HepG2 (cell line): ENCODE measurements at regions not wholly inside any gene's neighbourhood (a gene's known extent, or its start where the extent isn't known, plus 50 kb on each side); places are given as distances from the start of the nearest gene placed in this dataset.

Source experiments
- ATAC-seq: fragments of 200-7000 bp; cut with Tn5 transposase; 3 replicates; pipeline ENCODE4 v1.9.1; 2020; ENCODE audit warnings: mild to moderate bottlenecking, moderate library complexity
- BruUV-seq: library from RNA; stranded (reverse); fragments of 400-500 nt; replicated peaks from 2 replicates; lab custom pipeline; 2021; lab: Mats Ljungman, UMichigan
- CTCF ChIA-PET: fragments of 300-600 bp; formaldehyde crosslinking; extraction: SDS; loops from one replicate; lab custom pipeline; 2021; ENCODE audit warnings: low total read pairs, inconsistent platforms, low intra/inter-chr PET ratio; lab: Yijun Ruan, JAX
- POLR2A ChIA-PET: fragments of 350-600 bp; sonication (Branson Sonifier 250); formaldehyde crosslinking; loops from one replicate; lab custom pipeline; 2020; ENCODE audit warnings: antibody characterized with exemption, inconsistent platforms; lab: Yijun Ruan, JAX
- DNase-seq: peaks from one replicate; pipeline ENCODE4 v3.0.0-alpha.2; 2015; ENCODE audit warnings: low spot score
- FAIRE-seq: peaks from 3 replicates; lab custom pipeline; 2011; peaks lifted over from hg19 to GRCh38; lab: Jason Lieb, UNC
- H2AFZ ChIP-seq: one replicate; pipeline ENCODE4 v1.6.1; 2011; ENCODE audit warnings: low read length, inconsistent platforms
- H3K27ac ChIP-seq: fragments of 300-600 bp; 3 replicates; pipeline ENCODE4 v1.8.0; 2011; ENCODE audit warnings: mixed run types, mild to moderate bottlenecking, mixed read lengths, low read length, inconsistent platforms; ENCODE audit not compliant: insufficient read depth; ENCODE audit errors: extremely low read length
- H3K27me3 ChIP-seq, 2 experiments: fragments of 200-600 bp in 1 of 2; 2 replicates in 1 of 2; 3 replicates in 1 of 2; pipeline versions ENCODE4 v1.6.0 to v1.8.0; 2011; ENCODE audit warnings: low read length in 2 of 2, mild to moderate bottlenecking in 2 of 2, moderate library complexity in 2 of 2, inconsistent platforms in 1 of 2; ENCODE audit not compliant: insufficient read depth in 2 of 2, control insufficient read depth in 1 of 2
- H3K36me3 ChIP-seq, 2 experiments: fragments of 200-600 bp in 1 of 2; replicated peaks in 1 of 2; 2 replicates in 1 of 2; 3 replicates in 1 of 2; pipeline versions ENCODE4 v1.5.1 to v1.8.0; 2011; ENCODE audit warnings: low read length in 2 of 2, inconsistent platforms in 1 of 2; ENCODE audit not compliant: insufficient read depth in 2 of 2, control insufficient read depth in 1 of 2
- H3K4me1 ChIP-seq: 2 replicates; pipeline ENCODE4 v1.5.1; 2012; ENCODE audit warnings: low read length, inconsistent platforms; ENCODE audit not compliant: insufficient read depth
- H3K4me2 ChIP-seq: 2 replicates; pipeline ENCODE4 v1.6.0; 2011; ENCODE audit warnings: low read depth, low read length, inconsistent platforms
- H3K4me3 ChIP-seq, 3 experiments: fragments of 200-600 bp in 1 of 3; sonication (generic), shearing (Covaris generic) in 1 of 3; replicated peaks in 1 of 3; 2 replicates each; pipeline ENCODE4 v1.5.1; 2011 to 2016; ENCODE audit warnings: low read length in 3 of 3, inconsistent platforms in 2 of 3, low read depth in 2 of 3, mild to moderate bottlenecking in 2 of 3, control low read depth in 1 of 3, mixed read lengths in 1 of 3; ENCODE audit not compliant: insufficient read depth in 1 of 3
- H3K79me2 ChIP-seq: one replicate; pipeline ENCODE4 v1.6.1; 2011; ENCODE audit warnings: low read length, inconsistent platforms; ENCODE audit not compliant: insufficient read depth
- H3K9ac ChIP-seq: 2 replicates; pipeline ENCODE4 v1.6.0; 2011; ENCODE audit warnings: mild to moderate bottlenecking, low read depth, low read length, inconsistent platforms; ENCODE audit not compliant: insufficient read depth
- H3K9me3 ChIP-seq: 2 replicates; pipeline ENCODE4 v1.5.1; 2012; ENCODE audit warnings: mild to moderate bottlenecking, low read length
- H4K20me1 ChIP-seq: 2 replicates; pipeline ENCODE4 v1.6.0; 2011; ENCODE audit warnings: inconsistent platforms, mild to moderate bottlenecking, low read length, moderate library complexity; ENCODE audit not compliant: insufficient read depth
- CERS6 ChIP-seq: sonication (generic); formaldehyde crosslinking; IDR thresholded peaks from 2 replicates; pipeline ENCODE4 v1.5.0; 2020; ENCODE audit warnings: missing genetic modification reagents
- HCFC1 ChIP-seq: fragments of 150-350 bp; IDR thresholded peaks from 2 replicates; pipeline ENCODE4 v1.6.1; 2014; ENCODE audit warnings: low read depth, low read length
- MAFF ChIP-seq: IDR thresholded peaks from 2 replicates; pipeline ENCODE4 v1.6.1; 2011; ENCODE audit warnings: low read depth, low read length, improper control_type of control experiment
- MAFK ChIP-seq, 2 experiments: IDR thresholded peaks in 1 of 2; conservative IDR thresholded peaks in 1 of 2; 2 replicates each; pipeline ENCODE4 v1.6.1; 2011; ENCODE audit warnings: improper control_type of control experiment in 2 of 2, low read length in 2 of 2
- NFE2L2 ChIP-seq: fragments of 150-350 bp; IDR thresholded peaks from 2 replicates; pipeline ENCODE4 v1.6.1; 2014; ENCODE audit warnings: low read length
- SRF ChIP-seq: IDR thresholded peaks from 2 replicates; pipeline ENCODE4 v1.6.1; 2011; ENCODE audit warnings: mild to moderate bottlenecking, low read depth, low read length, moderate library complexity
- ZBTB26 ChIP-seq: IDR thresholded peaks from 2 replicates; pipeline ENCODE4 v1.6.1; 2016; ENCODE audit warnings: missing compliant biosample characterization, missing genetic modification reagents, borderline replicate concordance
- ZNF335 ChIP-seq: sonication (generic); formaldehyde crosslinking; IDR thresholded peaks from 2 replicates; pipeline ENCODE4 v1.4.0; 2020; ENCODE audit warnings: missing genetic modification reagents
- in situ Hi-C: cut with HindIII; loops from 2 replicates; pipeline ENCODE4 v1.10.0; 2017; ENCODE audit warnings: low pct_unique_long_range_greater_than_20kb; ENCODE audit not compliant: extremely low pct_ligation_motif_present
- intact Hi-C: fragments of 100-400 bp; cut with micrococcal nuclease; formaldehyde crosslinking; loops from one replicate; pipeline ENCODE4 v1.10.0; 2022; ENCODE audit not compliant: unreplicated experiment

GRCh38 chr18:57089702-57090101 lies 57.2 kb upstream of the BOD1L2 start (continued):
- TF ChIP-seq ZBTB26 (CRISPR knock-in tag) (no peak), NFE2L2 (no peak), ZNF335 (no peak), CERS6 (CRISPR knock-in tag) (no peak)

GRCh38 chr18:57091231-57091630 lies 55.7 kb upstream of the BOD1L2 start:
- ChIA-PET POLR2A (no interaction called here), CTCF (no interaction called here)
- H2AFZ ChIP-seq, result no peak overlapping the region
- H3K4me3 ChIP-seq, result no peak overlapping the region
- H3K4me2 ChIP-seq, result no peak overlapping the region
- no peaks in the 10 kb centered on the region for H3K79me2 ChIP-seq
- intact Hi-C loops (no loop called here), in situ Hi-C loops (no loop called here)
- H3K9me3 ChIP-seq, result no peaks in the 10 kb centered on the region
- H4K20me1 ChIP-seq, result no peaks in the 10 kb centered on the region; the same call in 1 of the 2 replicates
- ATAC-seq (no peak), DNase-seq (no peak), FAIRE-seq (no peak)
- no peak overlapping the region for H3K27ac ChIP-seq
- no peaks in the 10 kb centered on the region for H3K36me3 ChIP-seq
- no peaks in the 10 kb centered on the region for H3K4me1 ChIP-seq
- H3K9ac ChIP-seq, result no peak overlapping the region
- BruUV-seq, result no TSS peak
- no peaks in the 10 kb centered on the region; a peak in 2 of 5 replicates for H3K27me3 ChIP-seq
- peak; percentile 85 for TF ChIP-seq MAFF
- TF ChIP-seq SRF, result no peak
- peak; percentile 81 to 87 for TF ChIP-seq MAFK (conservative IDR thresholded peaks at IDR 0.05 in 1 of 2, IDR thresholded peaks at IDR 0.05 in 1 of 2; ENCODE audit: low read length in 2 of 2)
- no peak for TF ChIP-seq HCFC1
- TF ChIP-seq, all 625 proteins: peak for 2
